ENCODE measurements at regions not wholly inside any gene's neighbourhood (a gene's known extent, or its start where the extent isn't known, plus 50 kb on each side); places are given as distances from the start of the nearest gene placed in this dataset.
A peak's percentile ranks its signal among the peaks of the same experiment; 100 is the strongest.

- DNase-seq (ENCODE audit: extremely low read depth in 1 of 11, low read depth in 9 of 11, low spot score in 4 of 11), result no peak
Observed at GRCh38 chr3:40779039-40779438, 254.3 kb downstream of the ZNF621 start.

GRCh38 chr3:40780291-40780924 lies 255.6 kb downstream of the ZNF621 start:
- peak; percentile 6 to 63 (median 45) for DNase-seq (ENCODE audit: extremely low read depth in 1 of 11, low read depth in 9 of 11, low spot score in 4 of 11)

GRCh38 chr3:40780925-40781406 lies 256.2 kb downstream of the ZNF621 start:
- DNase-seq (ENCODE audit: extremely low read depth in 1 of 11, low read depth in 9 of 11, low spot score in 4 of 11), result peak in 10 of 11 donors; percentile 9 to 35 (median 24)

DNA sequence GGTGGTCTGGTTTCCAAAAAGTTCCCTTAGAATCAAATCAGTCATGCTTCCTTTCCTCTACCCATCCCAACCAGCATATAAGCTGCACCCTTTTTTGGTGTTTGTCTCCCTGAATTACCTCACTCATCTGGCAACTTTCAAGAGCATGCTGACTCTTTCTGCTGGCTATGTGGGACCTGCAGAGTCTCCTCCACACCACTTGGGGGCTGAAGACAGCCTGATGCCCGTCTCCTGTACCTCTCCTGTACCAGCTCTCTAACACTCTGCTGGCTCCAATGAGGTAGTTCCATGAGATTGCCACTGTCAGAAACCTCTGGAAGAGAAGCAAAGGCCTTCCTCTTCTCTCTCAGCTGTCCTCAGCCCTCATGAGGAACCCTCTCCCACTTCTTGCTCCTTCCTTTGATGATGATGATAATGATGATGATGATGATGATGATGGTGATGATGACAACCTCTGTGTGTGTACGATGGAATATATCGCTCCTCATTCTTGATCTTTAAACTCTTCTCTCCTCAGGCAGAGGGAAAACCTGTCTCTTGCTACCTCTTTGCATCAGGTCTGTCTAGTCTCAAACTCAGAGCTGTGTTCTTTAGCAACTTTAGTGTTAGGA lies 257.5 kb downstream of the ZNF621 start:
- DNase-seq (ENCODE audit: extremely low read depth in 1 of 11, low read depth in 9 of 11, low spot score in 4 of 11), result no peak

DNA sequence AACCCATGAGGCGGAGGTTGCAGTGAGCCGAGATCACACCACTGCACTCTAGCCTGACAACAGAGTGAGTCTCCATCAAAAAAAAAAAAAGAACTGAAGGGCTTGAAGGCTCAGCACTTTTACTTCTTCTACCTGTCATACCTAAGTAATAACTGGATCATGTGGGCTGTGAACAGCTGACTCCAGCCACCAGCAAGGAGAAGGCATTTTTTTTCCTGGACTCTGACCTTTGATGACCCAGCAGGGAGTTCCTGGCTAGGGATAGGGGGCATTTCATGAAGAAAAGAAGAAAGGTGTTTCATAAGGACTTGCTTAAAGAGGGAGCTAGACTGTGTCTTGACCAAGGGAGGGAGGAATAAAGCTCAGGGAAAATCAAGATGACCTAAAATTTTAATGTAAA lies 266.0 kb downstream of the ZNF621 start:
- no peak for DNase-seq (ENCODE audit: extremely low read depth in 1 of 11, low read depth in 9 of 11, low spot score in 4 of 11)

- no peak for DNase-seq (ENCODE audit: extremely low read depth in 1 of 11, low read depth in 9 of 11, low spot score in 4 of 11)
Observed at GRCh38 chr3:40793730-40794129, 269.0 kb downstream of the ZNF621 start.

- DNase-seq (ENCODE audit: extremely low read depth in 1 of 11, low read depth in 9 of 11, low spot score in 4 of 11), result peak in 3 of 11 donors; percentile 3 to 5 (median 4)
Observed at GRCh38 chr3:40800343-40800742, 275.6 kb downstream of the ZNF621 start.

DNA sequence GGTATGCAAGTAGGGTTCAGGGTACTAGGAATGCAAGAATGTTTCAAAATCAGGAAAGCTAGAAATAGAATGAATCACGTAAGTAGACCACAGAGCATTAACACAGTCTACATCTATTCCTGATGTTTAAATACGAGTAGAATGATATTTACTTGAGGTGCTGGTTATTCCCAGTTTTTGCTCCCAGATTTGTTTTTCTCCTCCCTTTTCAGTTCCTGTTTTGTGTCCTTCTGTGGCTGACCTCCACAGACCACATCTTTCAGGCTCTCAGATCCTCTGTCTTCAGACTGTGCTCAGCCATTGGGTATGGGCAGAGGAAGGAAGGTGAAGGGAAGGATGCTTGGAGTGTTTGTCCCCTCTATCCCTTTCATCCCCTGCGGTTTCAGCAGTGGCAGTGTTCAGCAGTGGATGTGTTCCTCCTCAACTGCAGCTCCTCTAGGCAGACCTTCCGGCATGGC lies 276.6 kb downstream of the ZNF621 start:
- no peak for DNase-seq (ENCODE audit: extremely low read depth in 1 of 11, low read depth in 9 of 11, low spot score in 4 of 11)

- no peak for DNase-seq (ENCODE audit: extremely low read depth in 1 of 11, low read depth in 9 of 11, low spot score in 4 of 11)
Observed at GRCh38 chr3:40803311-40803710, 278.6 kb downstream of the ZNF621 start.

DNA sequence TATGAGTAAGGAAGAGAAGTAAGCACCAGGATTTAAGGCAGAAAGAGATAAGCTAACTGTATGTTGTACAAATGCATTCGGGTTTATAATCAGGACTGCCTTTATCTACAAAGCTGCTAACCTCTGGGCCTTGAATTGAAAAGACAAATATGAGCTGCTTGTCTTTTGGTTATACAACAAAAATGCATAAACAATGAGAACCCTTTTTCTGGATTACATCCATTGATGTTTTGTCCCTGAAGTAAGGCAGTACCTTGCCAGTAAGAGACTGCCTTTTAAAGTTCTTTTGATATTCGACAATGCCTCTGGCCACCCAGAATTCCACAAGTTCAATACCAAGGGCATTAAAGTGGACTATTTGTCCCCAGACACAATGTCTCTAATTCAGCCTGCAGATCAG lies 280.7 kb downstream of the ZNF621 start:
- no peak for DNase-seq (ENCODE audit: extremely low read depth in 1 of 11, low read depth in 9 of 11, low spot score in 4 of 11)

DNA sequence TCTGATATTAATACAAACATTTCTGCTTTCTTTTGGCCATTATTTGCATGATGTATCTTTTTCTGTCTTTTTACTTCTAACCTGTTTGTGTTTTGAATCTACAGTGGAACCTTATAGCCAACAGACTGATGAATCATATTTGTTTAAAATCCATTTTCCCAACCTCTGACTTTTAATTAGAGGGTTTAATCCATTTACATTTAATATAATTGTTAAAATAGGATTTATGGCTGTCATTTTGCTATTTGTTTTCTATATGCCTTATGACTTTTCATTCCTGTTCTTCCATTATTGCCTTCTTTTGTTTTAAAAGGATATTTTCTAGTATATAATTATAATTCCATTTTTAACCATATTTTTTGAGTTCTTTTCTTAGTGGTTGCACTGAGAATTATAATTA lies 286.1 kb downstream of the ZNF621 start:
- DNase-seq (ENCODE audit: extremely low read depth in 1 of 11, low read depth in 9 of 11, low spot score in 4 of 11), result no peak

GRCh38 chr3:40817017-40817416 lies 292.3 kb downstream of the ZNF621 start:
- no peak for DNase-seq (ENCODE audit: extremely low read depth in 1 of 11, low read depth in 9 of 11, low spot score in 4 of 11)

- no peak for DNase-seq (ENCODE audit: extremely low read depth in 1 of 11, low read depth in 9 of 11, low spot score in 4 of 11)
Observed at GRCh38 chr3:40821315-40821714, 296.6 kb downstream of the ZNF621 start.

DNA sequence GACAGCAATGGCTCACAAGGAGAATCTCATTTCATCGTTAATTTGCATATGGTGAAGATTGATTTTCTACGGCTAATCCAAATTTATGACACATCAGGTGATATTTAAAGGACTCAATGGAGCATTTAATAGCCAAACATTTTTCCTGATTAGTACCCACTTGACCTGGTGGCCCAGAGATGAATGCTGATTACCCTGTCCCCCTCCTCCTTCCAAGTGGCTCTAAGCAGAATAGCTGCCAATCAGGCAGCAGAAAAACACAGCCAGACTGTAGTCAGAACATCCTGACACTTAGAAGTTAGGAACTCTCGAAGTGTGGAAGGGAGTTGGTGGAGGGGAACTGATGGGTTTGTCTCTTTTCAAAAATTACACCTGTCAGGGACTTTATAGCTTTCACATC lies 302.5 kb downstream of the ZNF621 start:
- DNase-seq (ENCODE audit: extremely low read depth in 1 of 11, low read depth in 9 of 11, low spot score in 4 of 11), result no peak

GRCh38 chr3:40827942-40828688 lies 303.4 kb downstream of the ZNF621 start:
- no peak for DNase-seq (ENCODE audit: extremely low read depth in 1 of 11, low read depth in 9 of 11, low spot score in 4 of 11)

DNA sequence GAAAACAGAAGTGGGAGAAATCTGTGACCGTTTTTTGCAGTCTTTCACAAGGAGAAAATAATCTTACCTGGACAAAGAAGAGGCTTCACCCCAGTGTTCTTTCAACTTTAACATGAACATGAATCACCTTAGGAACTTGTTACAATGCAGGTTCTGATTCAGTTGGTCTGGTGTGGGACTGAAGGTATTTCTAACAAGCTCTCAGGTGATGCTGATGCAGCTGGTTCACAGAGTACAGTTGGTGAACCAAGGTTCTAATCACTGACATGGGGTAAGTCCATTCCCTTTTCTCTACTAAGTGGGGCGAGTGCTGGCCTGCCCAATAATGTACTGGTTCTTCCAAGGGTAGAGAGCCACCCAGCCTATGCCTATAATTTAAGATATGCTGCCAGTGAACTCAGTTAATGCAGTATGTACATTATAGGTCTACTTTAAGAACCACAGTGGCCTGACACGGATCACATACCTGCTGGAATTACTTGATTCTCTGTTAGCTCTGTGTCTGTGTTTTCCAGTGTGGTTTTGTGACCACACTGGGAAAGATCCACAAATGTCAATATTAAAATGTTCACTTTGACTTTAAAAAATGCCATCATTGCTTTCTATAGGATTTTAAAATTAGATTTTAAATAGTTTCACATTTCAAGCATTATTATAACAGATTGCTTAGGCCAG lies 304.1 kb downstream of the ZNF621 start:
- DNase-seq (ENCODE audit: extremely low read depth in 1 of 11, low read depth in 9 of 11, low spot score in 4 of 11), result no peak

DNA sequence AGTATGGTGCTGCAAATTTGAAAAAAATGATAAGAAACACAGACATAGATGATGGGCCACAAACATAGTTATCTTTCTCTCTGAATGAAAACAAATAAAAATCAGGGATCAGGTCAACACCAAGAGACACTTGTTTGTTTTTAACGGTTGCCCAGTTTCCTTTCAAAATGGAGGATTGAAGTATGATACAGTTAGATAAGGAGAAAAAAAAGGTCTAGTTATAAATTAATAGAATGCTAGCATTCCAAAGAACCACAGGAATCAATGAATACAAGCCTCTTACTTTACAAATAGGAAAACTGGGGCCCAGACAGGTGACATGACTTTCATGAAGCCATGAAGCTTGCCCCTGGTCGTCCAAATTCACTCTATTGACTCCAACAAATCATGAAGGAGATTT lies 305.1 kb downstream of the ZNF621 start:
- DNase-seq (ENCODE audit: extremely low read depth in 1 of 11, low read depth in 9 of 11, low spot score in 4 of 11), result no peak

- no peak for DNase-seq (ENCODE audit: extremely low read depth in 1 of 11, low read depth in 9 of 11, low spot score in 4 of 11)
Observed at GRCh38 chr3:40837300-40837699, 312.5 kb downstream of the ZNF621 start.

DNA sequence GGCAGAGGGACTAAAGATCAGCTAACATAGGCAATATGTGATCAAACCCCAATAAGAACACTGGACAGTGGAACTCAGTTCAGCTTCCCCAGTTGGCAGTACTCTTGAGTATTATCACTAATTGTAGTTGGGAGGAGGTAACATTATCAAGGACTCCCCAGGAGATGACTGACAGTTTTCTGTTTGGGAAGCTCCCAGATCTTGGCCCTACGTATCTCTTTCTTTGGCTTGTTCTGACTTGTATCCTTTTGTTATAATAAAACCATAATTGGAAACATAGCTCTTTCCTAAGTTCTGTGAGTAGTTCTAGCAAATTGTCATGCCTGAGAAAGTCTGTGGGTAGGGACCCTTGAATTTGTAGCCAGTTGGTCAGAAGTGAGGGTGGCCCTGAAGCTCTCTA lies 316.4 kb downstream of the ZNF621 start:
- DNase-seq (ENCODE audit: extremely low read depth in 1 of 11, low read depth in 9 of 11, low spot score in 4 of 11), result no peak

Data from renal cortex interstitium (tissue), 11 donors.